NCI-H146 treated with DMSO at 0.1 percent for 48 hours (cell line): ENCODE measurements at regions not wholly inside any gene's neighbourhood (a gene's known extent, or its start where the extent isn't known, plus 50 kb on each side); places are given as distances from the start of the nearest gene placed in this dataset.

Experiments
- DNase-seq: peaks from one replicate; lab custom pipeline; 2025; ENCODE audit not compliant: unreplicated experiment; lab: John Stamatoyannopoulos, UW

GRCh38 chr4:64503416-64503815 lies 94.2 kb upstream of the TECRL start:
- no peak for DNase-seq

GRCh38 chr4:64497491-64497890 lies 88.2 kb upstream of the TECRL start:
- DNase-seq, result no peak

GRCh38 chr4:64495946-64496345 lies 86.7 kb upstream of the TECRL start:
- DNase-seq, result no peak

GRCh38 chr4:64489628-64490027 lies 80.4 kb upstream of the TECRL start:
- DNase-seq, result no peak

DNA sequence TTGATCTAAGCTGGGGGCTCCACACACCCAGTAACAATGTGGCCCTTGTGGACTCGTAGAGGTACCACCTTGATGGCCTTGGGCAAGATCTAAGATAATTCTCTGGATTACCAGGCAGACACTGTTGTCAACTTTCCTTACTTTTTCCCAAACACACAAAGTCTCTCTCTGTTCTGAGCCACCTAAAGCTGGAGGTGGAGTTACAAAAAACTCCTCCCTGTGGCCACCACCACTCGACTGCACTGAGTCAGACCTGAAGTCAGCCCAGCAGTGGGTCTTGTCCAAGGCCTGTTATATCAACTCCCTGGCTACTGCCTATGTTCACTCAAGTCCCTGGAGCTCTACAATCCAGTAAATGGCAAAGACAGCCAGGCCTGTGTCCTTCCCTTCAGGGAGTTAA lies 70.1 kb upstream of the TECRL start:
- DNase-seq, result no peak

- DNase-seq, result no peak
Observed at GRCh38 chr4:64477127-64477526, 67.9 kb upstream of the TECRL start.

DNA sequence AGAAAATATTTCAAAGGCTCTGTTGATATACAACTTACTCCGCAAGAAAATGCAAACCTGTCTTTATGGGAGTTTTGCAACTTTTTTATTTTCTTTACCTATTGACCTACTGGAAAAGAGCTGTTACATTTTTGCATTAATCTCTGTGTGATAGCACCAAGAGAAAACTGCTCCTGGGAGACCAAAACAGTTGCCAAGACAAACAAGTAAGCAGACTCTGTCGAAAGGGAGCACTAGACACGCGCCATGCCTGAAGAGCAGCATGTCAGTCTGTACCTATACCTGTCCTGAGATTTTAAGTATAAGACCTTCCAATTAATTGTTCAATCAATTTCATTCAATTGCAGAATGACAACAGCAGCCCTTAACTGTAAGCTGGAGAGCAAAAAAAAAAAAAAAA lies 56.0 kb upstream of the TECRL start:
- DNase-seq, result no peak

GRCh38 chr4:64464581-64464980 lies 55.3 kb upstream of the TECRL start:
- no peak for DNase-seq
